SK-N-SH (cell line): ENCODE measurements at regions not wholly inside any gene's neighbourhood (a gene's known extent, or its start where the extent isn't known, plus 50 kb on each side); places are given as distances from the start of the nearest gene placed in this dataset.

ENCODE experiments used
- ELF1 ChIP-seq: IDR thresholded peaks from 2 replicates; pipeline ENCODE4 v1.4.0; 2012
- EP300 ChIP-seq, 2 experiments: IDR thresholded peaks; 2 replicates each; pipeline versions ENCODE4 v1.4.0 to v1.6.1; 2012; ENCODE audit warnings: borderline replicate concordance in 1 of 2, low read depth in 1 of 2, low read length in 1 of 2
- FOSL2 ChIP-seq: IDR thresholded peaks from 2 replicates; pipeline ENCODE4 v1.4.0; 2012; ENCODE audit warnings: low read depth, mild to moderate bottlenecking, moderate library complexity, borderline replicate concordance
- JUND ChIP-seq: IDR thresholded peaks from 2 replicates; pipeline ENCODE4 v1.4.0; 2012
- POLR2AphosphoS5 ChIP-seq: IDR thresholded peaks from 2 replicates; pipeline ENCODE4 v1.6.1; 2012; ENCODE audit warnings: low read depth, low read length
- RAD21 ChIP-seq: IDR thresholded peaks from 2 replicates; pipeline ENCODE4 v1.6.1; 2012; ENCODE audit warnings: mild to moderate bottlenecking, low read length
- SMC3 ChIP-seq: IDR thresholded peaks from 2 replicates; pipeline ENCODE4 v1.6.1; 2012; ENCODE audit warnings: low read depth, low read length, improper control_type of control experiment
- TAF1 ChIP-seq: IDR thresholded peaks from 2 replicates; pipeline ENCODE4 v1.6.1; 2012; ENCODE audit warnings: low read depth, mild to moderate bottlenecking, low read length, moderate library complexity, borderline replicate concordance
- TF ChIP-seq, protein P1 (sequence below): fragments of 200-600 bp; sonication (generic); IDR thresholded peaks from 2 replicates; pipeline ENCODE4 v1.6.1; 2017; ENCODE audit warnings: antibody characterized with exemption, mild to moderate bottlenecking, moderate library complexity
- TF ChIP-seq, protein P2 (sequence below): fragments of 150-350 bp; IDR thresholded peaks from 2 replicates; pipeline ENCODE4 v1.6.1; 2016; ENCODE audit warnings: mild to moderate bottlenecking, low read depth, low read length

DNA sequence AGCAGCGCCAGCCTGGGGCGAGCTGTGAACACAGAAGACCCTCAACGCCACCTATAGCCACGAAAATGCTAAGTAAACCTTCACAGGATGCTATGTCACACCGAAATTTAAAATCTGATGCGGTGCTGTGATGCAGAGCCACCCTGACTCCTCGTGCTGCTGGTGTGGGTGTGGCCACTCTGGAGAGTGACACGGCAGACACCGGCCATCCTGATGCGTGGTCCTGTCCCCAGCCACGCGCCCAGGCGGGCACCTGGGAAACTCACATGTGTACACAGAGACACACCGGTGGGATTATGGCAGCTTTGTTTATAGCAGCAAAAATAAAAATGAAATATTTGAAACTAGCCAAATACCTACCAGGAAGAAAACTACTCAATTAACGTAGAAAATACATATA lies 138.3 kb upstream of the SFSWAP start:
- TF ChIP-seq RAD21 (no peak), SMC3 (no peak), FOSL2 (no peak), POLR2AphosphoS5 (no peak), ELF1 (no peak), TAF1 (no peak), EP300 (IDR thresholded peaks at IDR 0.05; ENCODE audit: borderline replicate concordance in 1 of 2, low read depth in 1 of 2, low read length in 1 of 2) (no peak), JUND (no peak)
- TF ChIP-seq, protein P1, sequence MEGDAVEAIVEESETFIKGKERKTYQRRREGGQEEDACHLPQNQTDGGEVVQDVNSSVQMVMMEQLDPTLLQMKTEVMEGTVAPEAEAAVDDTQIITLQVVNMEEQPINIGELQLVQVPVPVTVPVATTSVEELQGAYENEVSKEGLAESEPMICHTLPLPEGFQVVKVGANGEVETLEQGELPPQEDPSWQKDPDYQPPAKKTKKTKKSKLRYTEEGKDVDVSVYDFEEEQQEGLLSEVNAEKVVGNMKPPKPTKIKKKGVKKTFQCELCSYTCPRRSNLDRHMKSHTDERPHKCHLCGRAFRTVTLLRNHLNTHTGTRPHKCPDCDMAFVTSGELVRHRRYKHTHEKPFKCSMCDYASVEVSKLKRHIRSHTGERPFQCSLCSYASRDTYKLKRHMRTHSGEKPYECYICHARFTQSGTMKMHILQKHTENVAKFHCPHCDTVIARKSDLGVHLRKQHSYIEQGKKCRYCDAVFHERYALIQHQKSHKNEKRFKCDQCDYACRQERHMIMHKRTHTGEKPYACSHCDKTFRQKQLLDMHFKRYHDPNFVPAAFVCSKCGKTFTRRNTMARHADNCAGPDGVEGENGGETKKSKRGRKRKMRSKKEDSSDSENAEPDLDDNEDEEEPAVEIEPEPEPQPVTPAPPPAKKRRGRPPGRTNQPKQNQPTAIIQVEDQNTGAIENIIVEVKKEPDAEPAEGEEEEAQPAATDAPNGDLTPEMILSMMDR = no peak
- TF ChIP-seq, protein P2, sequence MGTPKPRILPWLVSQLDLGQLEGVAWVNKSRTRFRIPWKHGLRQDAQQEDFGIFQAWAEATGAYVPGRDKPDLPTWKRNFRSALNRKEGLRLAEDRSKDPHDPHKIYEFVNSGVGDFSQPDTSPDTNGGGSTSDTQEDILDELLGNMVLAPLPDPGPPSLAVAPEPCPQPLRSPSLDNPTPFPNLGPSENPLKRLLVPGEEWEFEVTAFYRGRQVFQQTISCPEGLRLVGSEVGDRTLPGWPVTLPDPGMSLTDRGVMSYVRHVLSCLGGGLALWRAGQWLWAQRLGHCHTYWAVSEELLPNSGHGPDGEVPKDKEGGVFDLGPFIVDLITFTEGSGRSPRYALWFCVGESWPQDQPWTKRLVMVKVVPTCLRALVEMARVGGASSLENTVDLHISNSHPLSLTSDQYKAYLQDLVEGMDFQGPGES = no peak
